ENCODE measurements at regions not wholly inside any gene's neighbourhood (a gene's known extent, or its start where the extent isn't known, plus 50 kb on each side); places are given as distances from the start of the nearest gene placed in this dataset.

DNA sequence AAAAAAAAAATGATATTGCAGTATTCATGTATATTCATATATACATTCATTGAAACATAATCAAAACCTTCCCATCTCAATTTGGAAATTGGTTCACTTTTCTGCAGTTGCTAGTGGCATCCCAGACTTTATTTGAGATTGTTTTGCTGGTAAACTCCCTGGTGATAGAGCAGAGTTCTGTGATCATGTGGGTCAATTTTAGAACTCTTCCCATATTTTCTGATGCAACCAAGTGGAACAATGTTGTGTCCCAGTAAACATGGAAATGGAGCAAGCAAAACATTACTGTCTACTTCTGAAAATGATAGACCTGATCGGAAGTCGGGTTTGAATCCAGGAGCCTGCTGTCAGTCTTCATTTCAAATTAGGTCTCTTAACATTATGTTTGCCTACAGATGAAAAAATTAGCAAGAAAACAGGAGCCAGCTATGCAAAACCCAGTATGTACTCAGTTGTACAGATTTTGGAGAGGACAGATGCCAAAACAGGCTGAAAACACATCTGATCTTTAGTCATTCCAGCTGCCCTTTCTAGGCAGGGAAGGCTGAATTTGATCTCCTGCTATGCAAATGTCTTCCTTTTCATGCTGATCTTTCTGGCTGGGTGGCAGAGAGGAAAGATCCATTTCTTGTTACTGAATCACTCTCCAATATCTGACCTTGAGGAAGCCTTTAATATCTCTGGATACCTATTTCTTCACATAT, 786.6 kb upstream of the SOX9 start:
- no peak overlapping the region for H3K4me3 ChIP-seq (ENCODE audit: low read depth, low read length)
- no peak for DNase-seq (ENCODE audit: low read depth)
- TF ChIP-seq, protein P1, sequence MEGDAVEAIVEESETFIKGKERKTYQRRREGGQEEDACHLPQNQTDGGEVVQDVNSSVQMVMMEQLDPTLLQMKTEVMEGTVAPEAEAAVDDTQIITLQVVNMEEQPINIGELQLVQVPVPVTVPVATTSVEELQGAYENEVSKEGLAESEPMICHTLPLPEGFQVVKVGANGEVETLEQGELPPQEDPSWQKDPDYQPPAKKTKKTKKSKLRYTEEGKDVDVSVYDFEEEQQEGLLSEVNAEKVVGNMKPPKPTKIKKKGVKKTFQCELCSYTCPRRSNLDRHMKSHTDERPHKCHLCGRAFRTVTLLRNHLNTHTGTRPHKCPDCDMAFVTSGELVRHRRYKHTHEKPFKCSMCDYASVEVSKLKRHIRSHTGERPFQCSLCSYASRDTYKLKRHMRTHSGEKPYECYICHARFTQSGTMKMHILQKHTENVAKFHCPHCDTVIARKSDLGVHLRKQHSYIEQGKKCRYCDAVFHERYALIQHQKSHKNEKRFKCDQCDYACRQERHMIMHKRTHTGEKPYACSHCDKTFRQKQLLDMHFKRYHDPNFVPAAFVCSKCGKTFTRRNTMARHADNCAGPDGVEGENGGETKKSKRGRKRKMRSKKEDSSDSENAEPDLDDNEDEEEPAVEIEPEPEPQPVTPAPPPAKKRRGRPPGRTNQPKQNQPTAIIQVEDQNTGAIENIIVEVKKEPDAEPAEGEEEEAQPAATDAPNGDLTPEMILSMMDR (IDR thresholded peaks at IDR 0.05; ENCODE audit: insufficient read depth, low read depth, low read length): no peak

DNA sequence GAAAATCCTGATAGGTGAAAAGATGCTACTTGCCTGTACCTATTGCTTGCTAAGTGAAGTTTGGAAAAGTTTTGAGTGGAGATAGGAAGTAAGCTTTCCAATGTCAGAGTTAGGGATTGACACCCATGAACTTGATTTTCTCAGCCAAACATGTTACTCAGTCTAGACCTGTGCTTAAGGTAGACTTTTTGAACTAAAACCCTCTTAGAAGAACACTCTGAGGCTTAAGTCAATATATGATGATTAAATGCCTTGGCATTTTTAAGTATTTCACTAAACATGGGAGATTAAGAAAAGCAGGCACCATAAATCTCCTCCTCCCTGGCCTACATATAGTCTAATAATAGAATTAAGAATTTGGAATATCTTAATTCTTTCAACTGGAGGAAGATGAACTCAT, 785.6 kb upstream of the SOX9 start:
- TF ChIP-seq, protein P1 (IDR thresholded peaks at IDR 0.05; ENCODE audit: insufficient read depth, low read depth, low read length): no peak
- H3K4me3 ChIP-seq (ENCODE audit: low read depth, low read length): no peak overlapping the region
- no peak for DNase-seq (ENCODE audit: low read depth)

DNA sequence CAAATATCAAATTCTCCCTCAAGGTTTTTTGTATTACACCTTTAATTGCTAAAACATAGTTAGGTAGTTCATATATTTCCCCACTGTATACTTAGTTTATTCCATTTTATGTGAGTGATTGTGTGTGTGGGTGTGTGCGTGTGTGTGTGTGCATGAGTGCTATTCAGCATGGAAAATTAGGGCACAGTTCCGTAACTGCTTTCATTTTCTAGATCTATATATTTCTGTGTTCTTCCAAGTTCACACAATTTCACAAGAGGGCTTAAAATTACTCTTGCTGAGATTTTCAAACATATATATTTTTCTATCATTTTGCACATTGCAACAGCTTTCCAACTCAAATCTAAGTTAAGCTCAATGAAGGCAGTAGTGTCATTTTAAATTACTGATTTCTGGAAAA, 782.9 kb upstream of the SOX9 start:
- H3K4me3 ChIP-seq (ENCODE audit: low read depth, low read length): peak overlapping the region; percentile 46
- peak; percentile 49 for DNase-seq (ENCODE audit: low read depth)
- TF ChIP-seq, protein P1 (IDR thresholded peaks at IDR 0.05; ENCODE audit: insufficient read depth, low read depth, low read length): no peak

DNA sequence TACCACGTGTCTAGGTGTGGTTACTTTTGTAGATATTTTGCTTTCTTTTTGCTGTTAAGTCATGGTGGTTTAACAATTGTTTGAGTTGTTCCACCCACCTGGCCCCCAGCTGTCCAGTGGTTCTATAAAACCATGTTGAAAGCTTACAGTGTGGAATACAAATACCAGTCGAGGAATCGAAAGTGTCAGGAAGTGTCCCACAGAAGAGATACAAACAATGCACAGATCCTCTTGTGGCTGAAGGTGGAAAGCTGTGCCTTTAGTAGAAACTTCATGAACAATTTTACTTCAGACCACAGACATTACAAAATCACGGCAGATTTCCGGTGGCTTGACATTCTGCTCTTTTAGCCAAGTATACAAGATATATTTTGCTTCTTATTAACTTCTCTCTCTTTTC, 782.4 kb upstream of the SOX9 start:
- peak; percentile 74 for DNase-seq (ENCODE audit: low read depth)
- TF ChIP-seq, protein P1 (IDR thresholded peaks at IDR 0.05; ENCODE audit: insufficient read depth, low read depth, low read length): no peak
- peak overlapping the region; percentile 46 for H3K4me3 ChIP-seq (ENCODE audit: low read depth, low read length)

DNA sequence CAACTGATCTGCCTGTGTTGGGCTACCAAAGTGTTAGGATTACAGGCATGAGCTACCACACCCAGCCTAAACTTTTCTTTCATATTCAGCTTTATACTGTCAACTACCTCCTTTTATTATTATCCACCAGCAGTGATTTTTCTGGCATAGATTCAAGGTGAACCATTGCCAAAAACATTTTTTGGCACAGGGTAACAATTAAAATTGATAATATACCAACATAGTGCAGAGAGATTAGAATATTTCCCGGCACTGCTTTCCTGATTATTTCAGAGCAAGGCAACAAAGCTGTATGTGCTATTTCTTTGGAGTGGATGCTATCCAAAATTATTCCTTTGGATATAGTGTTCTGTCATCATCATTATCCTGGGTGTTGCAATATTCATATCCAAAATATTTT, 781.6 kb upstream of the SOX9 start:
- TF ChIP-seq, protein P1 (IDR thresholded peaks at IDR 0.05; ENCODE audit: insufficient read depth, low read depth, low read length): no peak
- no peak overlapping the region for H3K4me3 ChIP-seq (ENCODE audit: low read depth, low read length)
- DNase-seq (ENCODE audit: low read depth): no peak

DNA sequence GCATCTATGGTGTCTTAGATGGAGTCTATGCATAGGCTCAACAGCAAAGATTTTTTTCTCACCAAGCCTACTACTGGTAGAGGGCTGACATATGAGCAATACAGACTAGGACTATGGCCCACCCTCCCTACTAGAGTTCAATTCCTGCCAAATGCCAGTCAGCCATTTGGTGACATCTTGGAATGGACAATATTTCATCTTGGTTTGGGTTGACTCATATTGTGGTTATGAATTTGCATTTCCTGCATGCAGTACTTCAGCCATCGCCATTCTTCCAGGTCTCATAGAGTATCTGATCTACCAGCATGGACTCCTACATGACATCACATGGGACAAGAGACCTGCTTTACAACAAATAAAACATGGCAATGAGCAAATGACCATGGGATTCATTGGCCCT, 778.1 kb upstream of the SOX9 start:
- no peak for DNase-seq (ENCODE audit: low read depth)
- H3K4me3 ChIP-seq (ENCODE audit: low read depth, low read length): no peak overlapping the region
- TF ChIP-seq, protein P1 (IDR thresholded peaks at IDR 0.05; ENCODE audit: insufficient read depth, low read depth, low read length): no peak

Data from fibroblast of villous mesenchyme (primary cell).